Urinary bladder (tissue), 3 donors: ENCODE measurements at regions not wholly inside any gene's neighbourhood (a gene's known extent, or its start where the extent isn't known, plus 50 kb on each side); places are given as distances from the start of the nearest gene placed in this dataset.

Experiments
- DNase-seq: peaks from one replicate; pipeline ENCODE4 v3.0.0-alpha.2; 2015; ENCODE audit errors: extremely low spot score
- H3K27ac ChIP-seq: one replicate; pipeline ENCODE4 v1.5.1; 2013; ENCODE audit warnings: low read depth, mild to moderate bottlenecking, moderate library complexity
- H3K36me3 ChIP-seq: one replicate; pipeline ENCODE4 v1.6.1; 2013; ENCODE audit warnings: mild to moderate bottlenecking, moderate library complexity; ENCODE audit not compliant: insufficient read depth
- H3K4me1 ChIP-seq: one replicate; pipeline ENCODE4 v1.6.1; 2013; ENCODE audit warnings: mild to moderate bottlenecking, moderate library complexity; ENCODE audit not compliant: insufficient read depth
- H3K4me3 ChIP-seq: one replicate; pipeline ENCODE4 v1.5.1; 2013; ENCODE audit warnings: low read depth, low read length
- WGBS: extraction: QIAGEN DNeasy Blood & Tissue Kit; methylation state at CpG from one replicate; pipeline ENCODE4 v1.1.7; 2013; 5-methylcytosine and 5-hydroxymethylcytosine counted together
- donor health status: healthy with polysubstance abuse.
- donor health status: healthy.

DNA sequence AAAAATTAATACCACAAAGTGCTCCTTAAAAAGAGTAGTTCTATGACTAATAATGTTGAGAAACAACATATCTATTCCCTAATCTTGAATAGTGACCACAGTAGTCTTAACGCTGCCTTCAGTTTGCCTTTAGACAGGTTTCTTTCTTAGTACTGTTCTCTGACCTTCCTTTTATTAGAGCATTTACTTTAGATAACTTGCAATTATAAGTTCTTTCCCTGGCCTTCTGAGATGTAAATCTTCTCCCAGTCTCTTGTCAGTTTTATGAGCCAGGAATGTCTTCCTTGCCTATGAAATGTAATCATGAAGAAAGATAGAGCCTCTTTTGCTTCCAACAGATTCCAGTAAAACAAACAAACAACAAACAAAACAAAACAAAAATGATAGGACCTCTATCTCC is 1119.8 kb upstream of the LRRTM3 start:
- Histone ChIP-seq H3K27ac (no peak overlapping the region), H3K4me3 (no peak overlapping the region), H3K36me3 (no peaks in the 10 kb centered on the region), H3K4me1 (no peaks in the 10 kb centered on the region)
- DNase-seq, result no peak
- 25% methylated on average over 1 of the region's 1 CpG for WGBS

DNA sequence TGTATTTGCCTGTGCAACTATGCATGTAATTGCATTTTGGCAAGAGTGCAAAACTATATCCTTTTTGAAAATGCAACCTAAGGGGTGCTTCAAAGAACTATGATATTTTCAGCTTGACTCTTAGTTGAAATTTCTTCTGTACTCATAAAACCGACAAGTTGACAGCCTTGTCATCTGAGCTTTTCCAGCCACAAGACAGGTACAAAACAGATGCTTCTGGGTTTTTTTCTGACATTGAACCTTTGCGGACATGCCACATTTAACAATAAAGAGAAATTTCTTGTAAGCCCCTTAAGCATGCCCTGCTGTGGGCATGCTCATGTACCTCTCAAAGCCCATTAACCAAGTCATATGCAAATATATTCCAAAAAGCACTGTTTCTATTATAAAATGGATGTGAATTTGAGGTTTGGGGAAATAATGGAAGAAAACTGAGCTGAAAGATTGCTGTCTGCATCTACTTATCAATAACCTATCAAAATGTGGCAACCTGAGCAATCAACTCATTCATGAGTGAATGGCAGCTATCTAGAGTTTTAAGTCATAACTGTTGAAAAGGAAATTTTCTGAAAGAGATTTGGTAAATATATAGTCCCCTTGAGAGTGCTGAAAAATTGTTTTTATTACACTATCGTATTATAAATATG is 1117.0 kb upstream of the LRRTM3 start:
- 80% methylated on average over 3 of the region's 3 CpGs for WGBS
- no peaks in the 10 kb centered on the region for H3K4me1 ChIP-seq
- no peak overlapping the region for H3K27ac ChIP-seq
- DNase-seq, result no peak
- no peaks in the 10 kb centered on the region for H3K36me3 ChIP-seq
- no peak overlapping the region for H3K4me3 ChIP-seq

DNA sequence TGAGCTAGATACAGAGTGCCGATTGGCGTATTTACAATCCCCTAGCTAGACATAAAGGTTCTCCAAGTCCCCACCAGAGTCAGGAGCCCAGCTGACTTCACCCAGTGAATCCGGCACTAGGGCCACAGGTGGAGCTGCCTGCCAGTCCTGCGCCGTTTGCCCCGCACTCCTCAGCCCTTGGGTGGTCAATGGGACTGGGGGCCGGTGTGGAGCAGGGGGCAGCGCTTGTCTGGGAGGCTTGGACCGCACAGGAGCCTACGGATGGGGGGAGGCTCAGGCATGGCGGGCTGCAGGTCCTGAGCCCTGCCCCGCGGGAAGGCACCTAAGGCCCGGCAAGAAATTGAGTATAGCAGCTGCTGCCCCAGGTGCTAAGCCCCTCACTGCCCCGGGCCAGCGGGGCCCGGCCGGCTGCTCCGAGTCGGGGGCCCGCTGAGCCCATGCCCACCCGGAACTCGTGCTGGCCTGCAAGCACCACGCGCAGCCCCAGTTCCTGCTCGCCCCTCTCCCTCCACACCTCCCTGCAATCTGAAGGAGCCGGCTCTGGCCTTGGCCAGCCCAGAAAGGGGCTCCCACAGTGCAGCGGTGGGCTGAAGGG is 1113.8 kb upstream of the LRRTM3 start:
- 95% methylated on average over 28 of the region's 28 CpGs for WGBS
- DNase-seq, result no peak
- no peak overlapping the region for H3K27ac ChIP-seq
- H3K4me1 ChIP-seq, result no peaks in the 10 kb centered on the region
- H3K36me3 ChIP-seq, result no peaks in the 10 kb centered on the region
- H3K4me3 ChIP-seq, result no peak overlapping the region

DNA sequence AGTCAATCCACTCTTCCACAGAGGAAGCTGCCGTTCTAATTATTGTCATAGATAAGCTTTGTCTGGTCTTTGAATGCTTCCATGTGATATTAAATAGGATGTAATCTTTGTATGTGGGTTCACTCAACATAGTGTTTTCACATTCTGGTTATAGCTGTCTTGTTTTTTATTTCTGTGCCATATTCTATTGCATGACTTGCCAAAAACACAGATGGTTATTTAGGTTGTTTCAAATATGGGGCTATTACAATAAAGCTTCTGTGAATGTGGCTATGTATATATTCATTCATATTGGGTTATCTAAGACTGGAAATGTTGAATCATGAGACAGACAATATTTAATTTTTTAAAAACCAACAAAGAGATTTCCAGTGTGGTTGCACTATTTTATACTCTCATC is 1109.3 kb upstream of the LRRTM3 start:
- no peak for DNase-seq
- no peaks in the 10 kb centered on the region for H3K36me3 ChIP-seq
- no peak overlapping the region for H3K27ac ChIP-seq
- WGBS, result 48% methylated on average over 1 of the region's 1 CpG
- H3K4me1 ChIP-seq, result no peaks in the 10 kb centered on the region
- no peak overlapping the region for H3K4me3 ChIP-seq

DNA sequence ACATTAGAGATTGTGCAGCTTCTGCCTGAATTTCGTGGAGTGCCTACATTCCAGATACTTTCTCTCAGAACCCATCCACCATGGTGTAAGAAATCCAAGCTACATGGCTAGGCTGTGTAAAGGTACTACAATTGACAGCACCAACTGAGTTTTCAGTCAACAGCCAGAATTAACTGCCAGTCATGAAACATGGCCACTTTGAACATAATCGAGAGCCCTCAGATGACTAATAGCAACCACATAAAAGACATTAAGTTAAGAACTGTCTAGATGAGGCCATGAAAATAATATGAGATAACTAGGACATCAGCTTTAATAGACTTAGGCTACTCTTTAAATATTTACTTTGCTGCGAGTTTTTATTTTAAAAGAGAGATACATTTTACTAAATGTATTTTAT is 1106.8 kb upstream of the LRRTM3 start:
- no peaks in the 10 kb centered on the region for H3K4me1 ChIP-seq
- DNase-seq, result no peak
- 74% methylated on average over 3 of the region's 3 CpGs for WGBS
- no peaks in the 10 kb centered on the region for H3K36me3 ChIP-seq
- H3K4me3 ChIP-seq, result no peak overlapping the region
- H3K27ac ChIP-seq, result no peak overlapping the region

GRCh38 chr10:65827359-65827758 is 1098.5 kb upstream of the LRRTM3 start:
- no peak overlapping the region for H3K4me3 ChIP-seq
- no peaks in the 10 kb centered on the region for H3K4me1 ChIP-seq
- DNase-seq, result no peak
- H3K36me3 ChIP-seq, result no peaks in the 10 kb centered on the region
- WGBS, result 42% methylated on average over 1 of the region's 1 CpG
- no peak overlapping the region for H3K27ac ChIP-seq

GRCh38 chr10:65838811-65839210 is 1087.0 kb upstream of the LRRTM3 start:
- Histone ChIP-seq H3K36me3 (no peaks in the 10 kb centered on the region), H3K4me1 (no peaks in the 10 kb centered on the region), H3K27ac (no peak overlapping the region), H3K4me3 (no peak overlapping the region)
- DNase-seq, result no peak

DNA sequence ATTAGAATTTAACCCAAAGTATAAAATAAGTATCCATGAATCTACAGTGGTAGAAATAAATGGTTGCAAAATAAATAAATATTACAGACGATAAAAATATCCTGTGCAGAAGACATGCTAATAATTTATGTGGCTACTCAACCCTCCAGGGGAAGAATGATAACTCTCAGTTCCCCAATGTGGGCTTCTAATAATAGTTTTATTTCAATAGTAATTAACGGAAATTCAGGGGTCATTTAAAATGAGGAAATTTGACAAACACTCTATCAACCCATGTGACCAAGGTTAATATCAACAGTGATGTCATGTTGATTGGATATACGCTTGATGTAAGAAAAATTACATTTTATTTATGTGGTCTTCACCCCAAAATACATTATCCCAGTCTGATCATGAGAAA is 1082.6 kb upstream of the LRRTM3 start:
- Histone ChIP-seq H3K4me1 (no peaks in the 10 kb centered on the region), H3K4me3 (no peak overlapping the region), H3K36me3 (no peaks in the 10 kb centered on the region), H3K27ac (no peak overlapping the region)
- DNase-seq, result no peak
- WGBS, result 73% methylated on average over 3 of the region's 3 CpGs

GRCh38 chr10:65845916-65846315 is 1079.9 kb upstream of the LRRTM3 start:
- H3K36me3 ChIP-seq, result no peaks in the 10 kb centered on the region
- no peak for DNase-seq
- no peaks in the 10 kb centered on the region for H3K4me1 ChIP-seq
- H3K27ac ChIP-seq, result no peak overlapping the region
- H3K4me3 ChIP-seq, result no peak overlapping the region

GRCh38 chr10:65846541-65846940 is 1079.3 kb upstream of the LRRTM3 start:
- H3K27ac ChIP-seq, result no peak overlapping the region
- H3K4me1 ChIP-seq, result no peaks in the 10 kb centered on the region
- no peaks in the 10 kb centered on the region for H3K36me3 ChIP-seq
- WGBS, result 28% methylated on average over 1 of the region's 1 CpG
- H3K4me3 ChIP-seq, result no peak overlapping the region
- no peak for DNase-seq

GRCh38 chr10:65846949-65847348 is 1078.9 kb upstream of the LRRTM3 start:
- DNase-seq, result no peak
- H3K27ac ChIP-seq, result no peak overlapping the region
- no peaks in the 10 kb centered on the region for H3K36me3 ChIP-seq
- no peaks in the 10 kb centered on the region for H3K4me1 ChIP-seq
- no peak overlapping the region for H3K4me3 ChIP-seq
- WGBS, result 30% methylated on average over 4 of the region's 4 CpGs

GRCh38 chr10:65847436-65848230 is 1078.2 kb upstream of the LRRTM3 start:
- WGBS, result 29% methylated on average over 3 of the region's 3 CpGs
- no peaks in the 10 kb centered on the region for H3K36me3 ChIP-seq
- H3K4me3 ChIP-seq, result no peak overlapping the region
- no peaks in the 10 kb centered on the region for H3K4me1 ChIP-seq
- no peak overlapping the region for H3K27ac ChIP-seq
- no peak for DNase-seq

- WGBS, result 66% methylated on average over 2 of the region's 2 CpGs
- no peak overlapping the region for H3K4me3 ChIP-seq
- H3K4me1 ChIP-seq, result no peaks in the 10 kb centered on the region
- H3K36me3 ChIP-seq, result no peaks in the 10 kb centered on the region
- no peak for DNase-seq
- H3K27ac ChIP-seq, result no peak overlapping the region
Measured at GRCh38 chr10:65858841-65859240, 1067.0 kb upstream of the LRRTM3 start.

DNA sequence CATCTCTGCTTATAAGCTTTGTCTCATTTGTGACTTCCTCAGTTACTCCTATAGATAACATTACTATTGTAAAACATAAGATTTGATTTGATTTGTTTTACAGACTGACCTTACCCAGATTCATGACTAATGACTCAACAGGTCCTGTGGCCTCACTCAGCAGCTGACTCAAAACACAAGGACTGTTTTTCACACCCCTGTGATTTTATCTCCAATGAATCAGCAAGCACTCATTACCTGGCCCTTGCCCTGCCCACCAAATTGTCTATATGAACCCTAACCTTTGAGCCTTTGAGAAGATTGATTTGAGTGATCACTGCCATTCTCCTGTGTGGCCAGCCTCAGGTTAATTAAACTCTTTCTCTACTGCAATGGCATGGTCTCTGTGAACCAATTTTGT is 1064.6 kb upstream of the LRRTM3 start:
- Histone ChIP-seq H3K27ac (no peak overlapping the region), H3K4me3 (no peak overlapping the region), H3K36me3 (no peaks in the 10 kb centered on the region), H3K4me1 (no peaks in the 10 kb centered on the region)
- no peak for DNase-seq
